Heart right ventricle (tissue), 16 donors: ENCODE measurements at regions not wholly inside any gene's neighbourhood (a gene's known extent, or its start where the extent isn't known, plus 50 kb on each side); places are given as distances from the start of the nearest gene placed in this dataset.

Experiments
- ATAC-seq, 8 donors: fragments of 200-7000 bp; cut with Tn5 transposase; one replicate each; pipeline ENCODE4 v1.9.1; 2020; ENCODE audit warnings: mild to moderate bottlenecking in 8 of 8, moderate library complexity in 8 of 8, moderate number of reproducible peaks in 1 of 8
- DNase-seq, 2 donors: peaks; one replicate each; pipeline ENCODE4 v3.0.0-alpha.2; 2020
- H3K27ac ChIP-seq, 10 donors: fragments of 200-600 bp; sonication (generic) in 2 of 10; one replicate each; pipeline versions ENCODE4 v1.5.0 to v1.8.0; 2020 to 2022; ENCODE audit warnings: mild to moderate bottlenecking in 3 of 10
- H3K27me3 ChIP-seq, 7 donors: fragments of 200-600 bp; one replicate each; pipeline ENCODE4 v1.8.0; 2021 to 2022; ENCODE audit warnings: mild to moderate bottlenecking in 2 of 7
- H3K36me3 ChIP-seq, 9 donors: fragments of 200-600 bp; sonication (generic) in 1 of 9; one replicate each; pipeline versions ENCODE4 v1.5.0 to v1.8.0; 2020 to 2022; ENCODE audit warnings: mild to moderate bottlenecking in 2 of 9
- H3K4me1 ChIP-seq, 9 donors: fragments of 200-600 bp; sonication (generic) in 1 of 9; one replicate each; pipeline versions ENCODE4 v1.5.0 to v1.8.0; 2020 to 2022; ENCODE audit warnings: mild to moderate bottlenecking in 4 of 9
- H3K4me3 ChIP-seq, 10 donors: fragments of 200-600 bp; sonication (generic) in 2 of 10; one replicate each; pipeline versions ENCODE4 v1.5.0 to v1.8.0; 2020 to 2022; ENCODE audit warnings: mild to moderate bottlenecking in 7 of 10, moderate library complexity in 2 of 10
- H3K9me3 ChIP-seq, 11 donors: fragments of 200-600 bp in 10 of 11; sonication (generic) in 2 of 11; one replicate each; pipeline versions ENCODE4 v1.5.0 to v1.8.0; 2013 to 2022; ENCODE audit warnings: mild to moderate bottlenecking in 2 of 11, control low read depth in 1 of 11, moderate library complexity in 1 of 11
- WGBS, 2 donors: extraction: QIAGEN DNeasy Blood & Tissue Kit; methylation state at CpG; one replicate each; pipeline ENCODE4 v1.1.7; 2013; ENCODE audit warnings: inconsistent platforms in 1 of 2; 5-methylcytosine and 5-hydroxymethylcytosine counted together
- intact Hi-C, 10 donors: fragments of 100-400 bp; cut with DNase I; formaldehyde crosslinking; loops; one replicate each; pipeline versions ENCODE4 v1.11.1 to v1.14.2; 2022
- TF ChIP-seq, protein P1 (sequence below), 9 donors: fragments of 200-600 bp; sonication (generic) in 2 of 9; IDR thresholded peaks; one replicate each; pipeline versions ENCODE4 v1.5.0 to v1.8.0; 2021 to 2022; ENCODE audit warnings: antibody characterized with exemption in 9 of 9, mild to moderate bottlenecking in 5 of 9, moderate library complexity in 1 of 9
- donor health status: Arrhythmogenic right ventricular cardiomyopathy.
- donor health status: ischemic (EF 13 %, LVEDD 7.1; RV severe dilation, severe dysfunction).
- donor health status: healthy with polysubstance abuse.
- donor health status: DM: no; HTN: yes; CAD: no.
- donor health status: DM: no; HTN: no; CAD: no.
- donor health status: ischemic (EF 25% LVEDD 6.9; RV normal size, moderate dysfunction).
- donor health status: ischemic (EF 25% LVEDD 5.7; RV mildly dilated, moderate dysfunction).
- donor health status: healthy.
- donor health status: DM: yes; HTN: yes; CAD: no.
- donor health status: Ischemic cardiomyopathy.
- donor health status: ischemic (EF 35%, LVEDD 5.7; RV mildly dilated, moderate dysfunction).
- donor health status: nonischemic (EF 11% LVEDD 7.7; RV severe dilation, severe dysfunction).
- donor health status: DM: yes; HTN: yes; CAD: no.
- donor health status: PGD.
- donor health status: ischemic (EF 29% LVEDD 5.4; RV normal size, mild dysfunction).
- donor health status: nonischemic (EF 23%, LVEDD 6.1; RV moderate dilation, normal function).

DNA sequence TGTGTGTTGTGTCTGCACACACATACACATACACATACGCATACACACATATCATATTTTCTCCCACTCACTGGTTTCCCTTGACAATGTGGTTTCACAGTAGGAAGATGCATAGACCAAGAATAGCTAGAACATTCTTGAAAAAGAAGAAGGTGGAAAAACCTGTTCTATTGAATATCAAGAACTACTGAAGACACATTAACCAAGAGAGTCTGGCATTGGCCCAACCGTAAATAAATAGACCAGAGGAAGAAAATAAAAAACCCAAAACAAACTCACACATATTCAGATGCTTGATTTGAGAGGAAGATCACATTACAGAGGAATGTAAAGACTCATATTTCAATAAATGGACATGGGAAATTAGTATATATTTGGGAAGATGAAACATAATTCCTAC lies 311.3 kb downstream of the FOXG1 start:
- ATAC-seq: no peak
- TF ChIP-seq, protein P1, sequence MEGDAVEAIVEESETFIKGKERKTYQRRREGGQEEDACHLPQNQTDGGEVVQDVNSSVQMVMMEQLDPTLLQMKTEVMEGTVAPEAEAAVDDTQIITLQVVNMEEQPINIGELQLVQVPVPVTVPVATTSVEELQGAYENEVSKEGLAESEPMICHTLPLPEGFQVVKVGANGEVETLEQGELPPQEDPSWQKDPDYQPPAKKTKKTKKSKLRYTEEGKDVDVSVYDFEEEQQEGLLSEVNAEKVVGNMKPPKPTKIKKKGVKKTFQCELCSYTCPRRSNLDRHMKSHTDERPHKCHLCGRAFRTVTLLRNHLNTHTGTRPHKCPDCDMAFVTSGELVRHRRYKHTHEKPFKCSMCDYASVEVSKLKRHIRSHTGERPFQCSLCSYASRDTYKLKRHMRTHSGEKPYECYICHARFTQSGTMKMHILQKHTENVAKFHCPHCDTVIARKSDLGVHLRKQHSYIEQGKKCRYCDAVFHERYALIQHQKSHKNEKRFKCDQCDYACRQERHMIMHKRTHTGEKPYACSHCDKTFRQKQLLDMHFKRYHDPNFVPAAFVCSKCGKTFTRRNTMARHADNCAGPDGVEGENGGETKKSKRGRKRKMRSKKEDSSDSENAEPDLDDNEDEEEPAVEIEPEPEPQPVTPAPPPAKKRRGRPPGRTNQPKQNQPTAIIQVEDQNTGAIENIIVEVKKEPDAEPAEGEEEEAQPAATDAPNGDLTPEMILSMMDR (IDR thresholded peaks at IDR 0.05): no peak

DNA sequence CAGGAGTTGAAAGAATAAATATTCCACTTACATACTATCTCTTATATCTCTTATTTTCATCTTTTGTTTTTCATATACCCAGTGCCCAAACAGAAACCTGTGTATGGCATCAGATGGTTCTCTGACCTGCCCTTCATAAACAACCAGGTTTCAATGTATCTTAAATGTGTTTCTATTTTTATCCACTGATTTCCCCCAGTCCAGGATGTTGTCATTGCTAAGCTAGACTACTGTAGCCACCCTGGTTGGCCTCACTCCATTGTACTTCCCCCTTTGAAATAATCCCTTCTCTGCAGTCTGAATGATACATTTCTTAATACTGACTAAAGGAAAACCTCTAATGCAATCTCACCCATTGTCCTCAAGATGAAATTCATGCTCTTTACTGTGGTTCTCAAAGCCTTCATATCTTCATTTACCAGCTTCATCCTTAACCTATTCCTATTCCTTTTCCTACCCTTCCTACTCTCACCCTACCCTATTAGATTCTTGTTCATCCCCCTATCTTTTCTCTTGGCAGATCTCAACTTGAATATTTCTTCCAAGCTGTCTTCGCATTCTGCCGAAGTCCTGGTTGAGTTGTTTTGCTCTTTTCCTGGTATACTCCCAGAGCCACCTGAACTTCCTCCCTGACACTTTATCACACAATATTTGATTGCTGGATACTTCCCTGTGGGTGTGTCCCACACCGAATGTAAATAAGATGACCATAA lies 312.4 kb downstream of the FOXG1 start:
- no peaks in the 10 kb centered on the region for H3K4me1 ChIP-seq
- TF ChIP-seq, protein P1 (IDR thresholded peaks at IDR 0.05): no peak
- ATAC-seq: no peak
- intact Hi-C loops: no loop called here
- H3K27me3 ChIP-seq: no peaks in the 10 kb centered on the region
- DNase-seq: no peak
- H3K27ac ChIP-seq: no peak overlapping the region
- no peak overlapping the region for H3K4me3 ChIP-seq
- 83 to 90% methylated on average over 3 of the region's 3 CpGs for WGBS, 2 donors
- H3K9me3 ChIP-seq: no peaks in the 10 kb centered on the region
- H3K36me3 ChIP-seq: no peaks in the 10 kb centered on the region

More for the DNA sequence above, 311.3 kb downstream of the FOXG1 start:
- Histone ChIP-seq H3K27ac (no peak overlapping the region), H3K27me3 (no peaks in the 10 kb centered on the region), H3K4me3 (no peak overlapping the region), H3K4me1 (no peaks in the 10 kb centered on the region), H3K36me3 (no peaks in the 10 kb centered on the region), H3K9me3 (peaks cover 0 to 5% (median 0%) of the 10 kb centered on the region in 11 donors)
- WGBS, 2 donors: 87 to 92% methylated on average over 2 of the region's 2 CpGs
- intact Hi-C loops: no loop called here
- no peak for DNase-seq

- TF ChIP-seq, protein P1 (IDR thresholded peaks at IDR 0.05): no peak
- intact Hi-C loops: no loop called here
- no peak overlapping the region for H3K4me3 ChIP-seq
- H3K4me1 ChIP-seq: no peaks in the 10 kb centered on the region
- WGBS, 2 donors: 10 to 18% methylated on average over 3 of the region's 3 CpGs
- H3K27ac ChIP-seq: no peak overlapping the region
- H3K9me3 ChIP-seq: peaks cover 0 to 12% (median 0%) of the 10 kb centered on the region in 11 donors
- H3K36me3 ChIP-seq: no peaks in the 10 kb centered on the region
- no peak for ATAC-seq
- H3K27me3 ChIP-seq: no peaks in the 10 kb centered on the region
- no peak for DNase-seq
Measured at GRCh38 chr14:29085546-29085945, 319.0 kb downstream of the FOXG1 start.

- H3K4me1 ChIP-seq: no peaks in the 10 kb centered on the region
- intact Hi-C loops: no loop called here
- no peaks in the 10 kb centered on the region for H3K36me3 ChIP-seq
- DNase-seq (no peak), ATAC-seq (no peak)
- H3K9me3 ChIP-seq: peaks cover 0 to 12% (median 0%) of the 10 kb centered on the region in 11 donors
- TF ChIP-seq, protein P1 (IDR thresholded peaks at IDR 0.05): no peak
- H3K27ac ChIP-seq: no peak overlapping the region
- H3K4me3 ChIP-seq: no peak overlapping the region
- 13% methylated on average over 1 of the region's 1 CpG for WGBS, 2 donors
- no peaks in the 10 kb centered on the region for H3K27me3 ChIP-seq
Measured at GRCh38 chr14:29089849-29090248, 323.3 kb downstream of the FOXG1 start.
